LoVo (cell line): ENCODE measurements at regions not wholly inside any gene's neighbourhood (a gene's known extent, or its start where the extent isn't known, plus 50 kb on each side); places are given as distances from the start of the nearest gene placed in this dataset.

Experiments
- DNase-seq: peaks from one replicate; pipeline ENCODE4 v3.0.0-alpha.2; 2016; ENCODE audit warnings: low spot score

DNA sequence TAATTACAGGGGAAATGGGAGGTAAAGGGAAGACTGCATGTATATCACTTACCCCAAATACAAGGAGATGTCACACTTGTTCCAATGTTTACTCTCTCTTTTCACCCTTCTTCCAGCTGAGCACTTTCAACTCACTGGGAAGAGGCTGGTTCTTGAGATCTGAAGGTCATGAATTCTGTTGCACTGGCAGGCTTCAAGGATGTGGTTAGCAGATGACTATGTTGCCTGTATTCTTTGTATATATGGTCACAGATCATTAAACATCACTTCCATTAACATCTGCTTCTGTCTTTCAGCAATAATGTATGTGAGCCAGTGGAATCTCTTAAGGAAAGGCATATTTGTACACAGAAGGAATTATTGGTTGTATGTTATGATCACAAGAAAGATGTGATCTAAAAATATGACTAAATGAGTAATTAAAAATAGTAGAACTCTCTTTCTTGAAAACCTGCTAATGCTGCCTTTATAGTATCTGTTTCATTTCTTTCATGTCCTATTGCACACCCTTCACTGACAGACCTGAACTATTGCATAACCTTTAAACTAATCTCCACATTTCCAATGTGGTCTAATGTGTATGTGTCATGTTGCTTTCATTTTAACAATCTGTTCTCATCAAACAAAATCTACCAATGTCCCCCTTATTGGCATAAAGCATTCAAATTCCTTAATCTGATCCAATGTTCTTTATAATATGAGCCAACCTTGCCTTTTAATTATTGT lies 131.4 kb upstream of the EPHA7 start:
- DNase-seq, result no peak

DNA sequence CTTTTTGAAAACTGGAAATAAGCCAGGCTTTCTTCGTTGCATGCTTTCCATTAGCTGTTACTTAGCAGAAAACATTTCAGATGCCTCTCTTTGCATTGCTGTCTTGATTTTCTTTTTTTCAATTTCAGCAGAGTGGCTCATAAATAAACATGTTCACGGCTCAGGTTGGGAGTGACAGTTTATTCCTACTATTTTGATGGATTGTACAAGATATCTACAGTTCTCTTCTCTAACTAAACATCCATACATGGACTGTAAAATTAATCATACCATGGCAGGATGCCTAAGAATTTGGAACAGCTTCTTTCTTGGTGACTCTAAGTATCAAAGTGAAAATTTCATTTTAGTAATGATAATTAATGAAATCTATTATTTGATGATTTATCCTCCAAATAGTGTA lies 130.5 kb upstream of the EPHA7 start:
- no peak for DNase-seq

DNA sequence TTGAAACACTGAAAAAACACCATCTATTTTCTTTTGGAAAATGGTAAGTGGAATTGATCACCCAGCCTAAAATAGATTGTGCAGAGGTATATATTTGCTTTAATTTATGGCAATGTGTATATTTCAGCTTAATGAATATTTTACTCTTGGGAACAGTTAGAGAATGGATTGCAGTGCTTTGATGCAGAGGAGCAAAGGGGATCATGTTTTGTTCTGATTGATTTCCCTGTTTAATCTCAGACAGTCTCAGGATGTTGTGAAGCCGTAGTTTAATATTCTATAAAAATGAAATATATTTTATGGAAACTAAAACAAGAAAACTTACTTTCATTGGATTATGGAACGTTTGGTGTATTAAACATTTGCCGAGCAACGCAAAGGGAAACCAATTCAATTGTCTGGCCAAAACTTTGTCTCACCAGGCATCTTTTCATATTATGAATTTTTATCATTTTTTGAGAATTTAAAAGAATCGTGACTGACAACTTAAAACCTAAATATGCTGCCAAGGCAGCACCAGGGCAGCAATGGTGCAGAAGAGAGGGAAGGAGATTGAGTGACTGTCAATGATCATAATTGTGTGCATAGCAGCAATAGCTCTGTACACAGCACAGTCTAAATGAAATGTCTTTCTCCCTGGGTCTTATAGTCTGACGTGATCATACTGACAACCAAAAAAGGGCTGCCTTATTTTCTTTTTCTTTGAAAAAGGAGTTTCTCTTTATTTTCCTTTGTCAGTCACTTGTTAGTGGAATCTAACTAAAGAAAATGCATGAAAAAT lies 105.5 kb upstream of the EPHA7 start:
- no peak for DNase-seq

GRCh38 chr6:93523365-93523764 lies 104.0 kb upstream of the EPHA7 start:
- no peak for DNase-seq

GRCh38 chr6:93516441-93516840 lies 97.1 kb upstream of the EPHA7 start:
- no peak for DNase-seq

- DNase-seq, result no peak
Observed at GRCh38 chr6:93515736-93516135, 96.4 kb upstream of the EPHA7 start.

DNA sequence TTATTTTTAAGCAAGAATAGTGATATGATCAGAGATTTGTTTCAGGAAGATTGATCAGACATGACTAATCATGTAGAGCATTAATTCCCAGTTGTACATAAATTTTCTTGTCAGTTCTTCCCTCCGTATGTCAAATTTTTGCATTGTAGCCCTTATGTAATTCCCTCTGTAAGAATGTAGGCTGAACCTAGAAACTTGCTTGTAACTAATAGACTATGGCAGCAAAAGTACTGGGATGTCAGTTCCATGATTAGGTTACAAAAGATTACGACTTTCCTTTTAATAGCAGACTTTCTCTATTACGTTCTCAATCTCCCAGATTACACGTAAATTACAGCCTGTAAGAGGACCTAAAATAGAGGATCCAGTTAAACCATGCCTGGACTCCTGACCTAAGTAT lies 79.4 kb upstream of the EPHA7 start:
- DNase-seq, result no peak

GRCh38 chr6:93496548-93496947 lies 77.2 kb upstream of the EPHA7 start:
- no peak for DNase-seq

GRCh38 chr6:93494057-93494456 lies 74.7 kb upstream of the EPHA7 start:
- DNase-seq, result no peak

DNA sequence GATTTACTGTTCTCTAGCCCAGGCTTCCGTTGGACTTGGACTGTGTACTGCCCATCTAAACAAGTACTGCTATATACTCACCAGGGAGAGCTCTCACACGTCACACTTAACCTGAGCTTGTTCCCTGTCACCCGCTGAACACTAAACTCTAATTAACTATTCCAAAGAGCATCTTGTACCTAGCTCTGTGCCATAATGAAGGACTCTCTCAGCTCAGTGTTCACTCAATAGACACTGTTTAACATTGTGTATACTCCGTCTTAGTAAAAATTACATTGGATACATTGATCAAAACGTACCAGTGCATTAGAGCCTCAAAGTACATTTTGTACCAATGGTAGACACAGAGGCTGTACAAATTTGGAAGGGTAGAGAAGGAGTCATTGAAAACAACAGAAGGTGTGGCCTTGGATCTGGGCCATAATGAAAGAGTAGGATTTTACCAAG lies 55.4 kb upstream of the EPHA7 start:
- DNase-seq, result no peak

DNA sequence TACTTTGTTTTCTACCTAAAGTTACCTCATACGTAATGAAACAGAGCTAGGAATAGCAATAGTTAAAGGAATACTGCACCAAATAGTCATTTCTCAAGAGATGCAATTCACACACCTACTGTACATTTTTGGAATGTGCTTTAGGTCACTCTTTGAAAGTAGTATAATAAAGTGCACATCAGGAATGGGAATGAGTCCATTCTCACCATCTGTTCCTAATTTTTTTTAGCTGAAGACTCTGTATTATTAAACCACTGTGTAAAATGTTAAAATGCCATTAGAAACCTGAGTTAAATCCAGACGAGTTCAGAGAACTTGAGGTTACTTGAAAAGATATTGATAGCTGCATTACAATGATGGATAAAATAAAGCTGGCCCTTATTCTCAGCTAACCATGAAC lies 51.9 kb upstream of the EPHA7 start:
- no peak for DNase-seq
